ENCODE measurements at regions not wholly inside any gene's neighbourhood (a gene's known extent, or its start where the extent isn't known, plus 50 kb on each side); places are given as distances from the start of the nearest gene placed in this dataset.

DNA sequence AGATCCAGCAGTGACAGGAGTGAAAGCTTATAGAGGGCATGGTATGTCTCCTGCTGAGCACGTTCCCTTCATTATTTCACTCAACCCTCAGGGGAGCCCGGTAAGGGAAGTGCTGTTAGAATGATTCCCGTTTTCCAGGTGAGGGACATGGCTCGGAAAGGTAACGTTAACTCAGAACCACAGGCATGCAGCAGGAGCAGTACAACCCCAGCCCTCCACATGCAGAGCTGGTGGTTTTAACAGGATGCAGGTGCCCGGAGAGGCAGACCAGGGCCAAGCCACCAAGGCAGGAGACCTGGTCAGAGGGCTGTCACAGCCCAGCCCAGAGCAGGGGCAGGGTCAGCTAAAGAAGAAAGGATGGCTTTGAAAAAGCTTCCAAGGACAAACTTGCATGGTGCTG is 268.5 kb downstream of the SH3BP4 start:
- no peaks in the 10 kb centered on the region for H3K36me3 ChIP-seq (ENCODE audit: control insufficient read depth in 2 of 4, insufficient read depth in 4 of 4, low read length in 3 of 4)

More for the DNA sequence above, 268.5 kb downstream of the SH3BP4 start:
- ChIA-PET POLR2A (ENCODE audit: partially characterized antibody) (no interaction called here), CTCF (ENCODE audit: partially characterized antibody) (interaction anchor here (0.6 to 1.6 kb wide), 3 partner anchors 10 to 944 kb away, joined by 3 to 5 read pairs (median 4); no protein-coding TSS in a partner anchor)
- H2AK5ac ChIP-seq (ENCODE audit: low read depth, low read length), result no peak overlapping the region
- H4K5ac ChIP-seq (ENCODE audit: insufficient read length, low read depth, low read length), result no peak overlapping the region
- no peak overlapping the region for H2BK120ac ChIP-seq (replicated peaks; ENCODE audit: low read depth, low read length)
- TF ChIP-seq GABPA (IDR thresholded peaks at IDR 0.05; ENCODE audit: borderline replicate concordance, insufficient read depth, low read length), result no peak
- H3K23me2 ChIP-seq (ENCODE audit: low read depth, low read length), result no peaks in the 10 kb centered on the region
- no peak overlapping the region for H3K14ac ChIP-seq (ENCODE audit: insufficient read length)
- H2BK5ac ChIP-seq (ENCODE audit: low read depth, low read length), result no peak overlapping the region
- no peak overlapping the region for H3K23ac ChIP-seq (ENCODE audit: insufficient read length)
- H3K9ac ChIP-seq (replicated peaks in 1 of 4; ENCODE audit: extremely low read depth in 1 of 4, low read depth in 3 of 4, low read length in 3 of 4), result no peak overlapping the region
- DNase-seq (ENCODE audit: low read depth in 1 of 2, low spot score in 2 of 2), result no peak
- no peaks in the 10 kb centered on the region for H4K20me1 ChIP-seq (replicated peaks in 1 of 2; ENCODE audit: control insufficient read depth in 1 of 2, insufficient read depth in 2 of 2, low read length in 2 of 2)
- no peak overlapping the region for H3K56ac ChIP-seq (replicated peaks; ENCODE audit: insufficient read length, low read depth, low read length)
- 87% methylated on average over 6 of the region's 6 CpGs; no CpG with 5 or more reads in 1 of the 2 experiments for WGBS, 2 experiments (ENCODE audit: extremely low coverage in 1 of 2, insufficient coverage in 1 of 2, insufficient read length in 1 of 2, insufficient replicate concordance in 2 of 2, low coverage in 1 of 2, low lambda C conversion rate in 2 of 2, missing lambda C conversion rate in 1 of 2)
- H3K79me2 ChIP-seq (ENCODE audit: control insufficient read depth in 1 of 2, insufficient read depth in 2 of 2, low read length in 2 of 2), result no peaks in the 10 kb centered on the region
- H2BK12ac ChIP-seq (ENCODE audit: low read depth, low read length), result no peak overlapping the region
- no peak for FAIRE-seq
- H2BK20ac ChIP-seq (ENCODE audit: low read length), result no peak overlapping the region
- H2AFZ ChIP-seq (ENCODE audit: low read length), result no peak overlapping the region
- no peak overlapping the region for H3K4ac ChIP-seq (replicated peaks; ENCODE audit: insufficient read length, low read depth, low read length)
- H3K27me3 ChIP-seq (replicated peaks in 1 of 4; ENCODE audit: control insufficient read depth in 3 of 4, extremely low read depth in 1 of 4, insufficient read depth in 3 of 4, low read length in 3 of 4), result no peaks in the 10 kb centered on the region
- H4K8ac ChIP-seq (ENCODE audit: extremely low read depth, insufficient read depth, low read length), result no peak overlapping the region
- no peak overlapping the region for H4K91ac ChIP-seq (replicated peaks; ENCODE audit: insufficient read length, low read length)
- H3K18ac ChIP-seq (ENCODE audit: extremely low read depth, low read length), result no peak overlapping the region
- H3K9me3 ChIP-seq (ENCODE audit: insufficient read depth in 2 of 2, low read depth in 1 of 2, low read length in 1 of 2), result no peaks in the 10 kb centered on the region
- no peak overlapping the region for H3K4me3 ChIP-seq (ENCODE audit: extremely low read depth in 1 of 4, insufficient read depth in 2 of 4, low read depth in 3 of 4, low read length in 4 of 4)
- no peaks in the 10 kb centered on the region for H3K4me1 ChIP-seq (replicated peaks in 1 of 4; ENCODE audit: control insufficient read depth in 3 of 4, insufficient read depth in 4 of 4, low read length in 3 of 4)
- H3K27ac ChIP-seq (ENCODE audit: low read depth, low read length), result no peak overlapping the region
- no peak overlapping the region for H2BK15ac ChIP-seq (ENCODE audit: low read length)
- H3K4me2 ChIP-seq (ENCODE audit: insufficient read depth in 1 of 2, low read depth in 2 of 2, low read length in 2 of 2), result no peak overlapping the region
- no peaks in the 10 kb centered on the region for H3K79me1 ChIP-seq (ENCODE audit: low read depth, low read length)
